HG03442 (cell line): ENCODE measurements at regions not wholly inside any gene's neighbourhood (a gene's known extent, or its start where the extent isn't known, plus 50 kb on each side); places are given as distances from the start of the nearest gene placed in this dataset.
A peak's percentile ranks its signal among the peaks of the same experiment; 100 is the strongest.

ENCODE experiments used
- ATAC-seq: cut with Tn5 transposase; IDR thresholded peaks from one replicate; pipeline ENCODE4 v1.9.1; 2021; ENCODE audit warnings: mild to moderate bottlenecking, moderate library complexity; ENCODE audit not compliant: unreplicated experiment

DNA sequence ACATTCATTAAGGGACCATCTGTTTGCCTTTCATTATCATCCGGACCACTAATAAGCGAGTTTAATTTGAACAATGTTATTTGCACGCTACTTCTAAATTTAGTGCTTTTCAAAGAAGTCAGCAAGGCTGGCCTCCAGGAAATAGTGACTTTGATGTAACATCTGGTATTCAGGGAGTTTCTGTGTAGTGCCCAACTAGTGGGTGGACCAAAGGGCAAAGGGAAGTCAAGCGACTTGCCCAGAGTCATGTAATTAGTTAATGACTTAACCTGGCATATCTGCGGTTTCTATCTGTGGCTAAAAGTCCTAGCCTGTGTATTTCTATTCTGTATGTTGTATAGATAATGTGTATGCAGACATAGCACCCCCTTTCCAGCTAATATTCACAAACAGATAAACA is 56.3 kb upstream of the LCORL start:
- ATAC-seq = no peak

- peak; percentile 56 for ATAC-seq
Observed at GRCh38 chr4:18075823-18076433, 54.4 kb upstream of the LCORL start.

GRCh38 chr4:18071894-18072293 is 50.3 kb upstream of the LCORL start:
- no peak for ATAC-seq
